ENCODE measurements at regions not wholly inside any gene's neighbourhood (a gene's known extent, or its start where the extent isn't known, plus 50 kb on each side); places are given as distances from the start of the nearest gene placed in this dataset.
"Not testable (repeated sequence)": the region's sequence is repeated elsewhere in the genome, so short reads cannot be mapped to it uniquely, and the experiment has no call there.

- TF ChIP-seq ZNF274 (IDR thresholded peaks at IDR 0.05; ENCODE audit: low read depth, low read length); YY1 (IDR thresholded peaks at IDR 0.05; ENCODE audit: insufficient read depth, insufficient read length); SUZ12 (IDR thresholded peaks at IDR 0.05; ENCODE audit: extremely low read depth, insufficient read depth, insufficient read length): not testable (repeated sequence)
Measured at GRCh38 chr1:146484195-146484594, 255.4 kb upstream of the NOTCH2NLA start.
